Endothelial cell of umbilical vein (primary cell): ENCODE measurements at regions not wholly inside any gene's neighbourhood (a gene's known extent, or its start where the extent isn't known, plus 50 kb on each side); places are given as distances from the start of the nearest gene placed in this dataset.

Source experiments
- BruUV-seq: library from RNA; stranded (reverse); fragments of 400-500 nt; replicated peaks from 2 replicates; lab custom pipeline; 2021; lab: Mats Ljungman, UMichigan
- CTCF ChIA-PET: fragments of 300-600, 350-600 bp; sonication (Branson Sonifier 250); formaldehyde crosslinking; loops from one replicate; lab custom pipeline; 2021; ENCODE audit warnings: antibody characterized with exemption, inconsistent platforms; lab: Charles Lee
- POLR2A ChIA-PET: fragments of 300-600, 350-600 bp; sonication (Branson Sonifier 250); formaldehyde crosslinking; loops from one replicate; lab custom pipeline; 2021; ENCODE audit warnings: antibody characterized with exemption, inconsistent platforms; lab: Charles Lee
- DNase-seq: peaks from one replicate; pipeline ENCODE4 v3.0.0-alpha.2; 2011; ENCODE audit warnings: low read depth, low spot score
- FAIRE-seq: peaks from 2 replicates; lab custom pipeline; 2011; peaks lifted over from hg19 to GRCh38; lab: Jason Lieb, UNC
- H2AFZ ChIP-seq: 2 replicates; pipeline ENCODE4 v1.6.0; 2012; ENCODE audit warnings: low read depth, low read length, control low read depth, inconsistent platforms
- H3K27ac ChIP-seq: 2 replicates; pipeline ENCODE4 v1.5.1; 2011; ENCODE audit warnings: low read depth, mild to moderate bottlenecking, control low read depth, low read length, moderate library complexity; ENCODE audit not compliant: insufficient read depth
- H3K27me3 ChIP-seq, 2 experiments: 2 replicates each; pipeline versions ENCODE4 v1.6.0 to v1.6.1; 2011; ENCODE audit warnings: low read length in 2 of 2, mixed read lengths in 1 of 2; ENCODE audit not compliant: control insufficient read depth in 2 of 2, insufficient read depth in 2 of 2
- H3K36me3 ChIP-seq, 2 experiments: 2 replicates in 1 of 2; 3 replicates in 1 of 2; pipeline ENCODE4 v1.5.1; 2011; ENCODE audit warnings: low read length in 2 of 2, mild to moderate bottlenecking in 1 of 2, moderate library complexity in 1 of 2; ENCODE audit not compliant: control insufficient read depth in 2 of 2, insufficient read depth in 2 of 2; ENCODE audit errors: extremely low read depth in 1 of 2
- H3K4me1 ChIP-seq: 3 replicates; pipeline ENCODE4 v1.5.1; 2011; ENCODE audit warnings: mild to moderate bottlenecking, low read length; ENCODE audit not compliant: control insufficient read depth, insufficient read depth; ENCODE audit errors: extremely low read depth
- H3K4me2 ChIP-seq: 2 replicates; pipeline ENCODE4 v1.6.1; 2011; ENCODE audit warnings: low read length, control low read depth, mixed read lengths; ENCODE audit not compliant: insufficient read depth
- H3K4me3 ChIP-seq, 3 experiments: fragments of 200-600 bp in 1 of 3; sonication (generic), shearing (Covaris generic) in 1 of 3; replicated peaks in 1 of 3; 2 replicates each; pipeline ENCODE4 v1.5.1; 2011 to 2016; ENCODE audit warnings: control low read depth in 3 of 3, low read length in 3 of 3, mild to moderate bottlenecking in 2 of 3, inconsistent platforms in 1 of 3, low read depth in 1 of 3, moderate library complexity in 1 of 3; ENCODE audit not compliant: insufficient read depth in 1 of 3
- H3K79me2 ChIP-seq: 2 replicates; pipeline ENCODE4 v1.6.0; 2012; ENCODE audit warnings: low read length, inconsistent platforms; ENCODE audit not compliant: control insufficient read depth, insufficient read depth
- H3K9ac ChIP-seq: replicated peaks from 2 replicates; pipeline ENCODE3; 2011; ENCODE audit warnings: low read length, control low read depth; ENCODE audit not compliant: insufficient read depth; ENCODE audit errors: extremely low read depth
- H3K9me1 ChIP-seq: replicated peaks from 3 replicates; pipeline ENCODE4 v1.6.0; 2011; ENCODE audit warnings: mild to moderate bottlenecking, low read length; ENCODE audit not compliant: control insufficient read depth, insufficient read depth; ENCODE audit errors: extremely low read depth
- H3K9me3 ChIP-seq: replicated peaks from 2 replicates; pipeline ENCODE4 v1.5.1; 2012; ENCODE audit warnings: low read length, inconsistent platforms; ENCODE audit not compliant: control insufficient read depth, insufficient read depth
- H4K20me1 ChIP-seq: replicated peaks from 2 replicates; pipeline ENCODE3; 2011; ENCODE audit warnings: mild to moderate bottlenecking, low read length; ENCODE audit not compliant: control insufficient read depth, insufficient read depth; ENCODE audit errors: extremely low read depth
- CTCF ChIP-seq, 2 donors: IDR thresholded peaks; 1 replicate in 1 of 2; 2 replicates in 1 of 2; pipeline ENCODE4 v1.5.1; 2011; ENCODE audit warnings: low read length in 2 of 2, mild to moderate bottlenecking in 2 of 2, moderate library complexity in 2 of 2, control low read depth in 1 of 2, inconsistent platforms in 1 of 2, low read depth in 1 of 2; ENCODE audit not compliant: insufficient read depth in 1 of 2; ENCODE audit errors: extremely low read depth in 1 of 2
- EZH2 ChIP-seq: IDR thresholded peaks from 2 replicates; pipeline ENCODE4 v1.6.1; 2012; ENCODE audit warnings: borderline replicate concordance, low read depth, mild to moderate bottlenecking, moderate library complexity, low read length, inconsistent platforms; ENCODE audit not compliant: severe bottlenecking
- FOS ChIP-seq: IDR thresholded peaks from 2 replicates; pipeline ENCODE4 v1.6.1; 2011; ENCODE audit warnings: mild to moderate bottlenecking, low read length, moderate library complexity, borderline replicate concordance; ENCODE audit not compliant: insufficient read depth
- GATA2 ChIP-seq: IDR thresholded peaks from 2 replicates; pipeline ENCODE4 v1.7.0; 2011; ENCODE audit warnings: low read depth, mild to moderate bottlenecking, moderate library complexity, mixed read lengths, low read length; ENCODE audit not compliant: insufficient read length, insufficient read depth
- JUN ChIP-seq: IDR thresholded peaks from 2 replicates; pipeline ENCODE4 v1.6.1; 2011; ENCODE audit warnings: borderline replicate concordance, low read depth; ENCODE audit not compliant: insufficient read length, insufficient read depth
- MAX ChIP-seq: IDR thresholded peaks from 2 replicates; pipeline ENCODE4 v1.6.1; 2011; ENCODE audit not compliant: insufficient read depth, insufficient read length
- MYC ChIP-seq: IDR thresholded peaks from one replicate; pipeline ENCODE4 v1.6.1; 2011; ENCODE audit warnings: mild to moderate bottlenecking, low read depth, low read length
- POLR2A ChIP-seq: IDR thresholded peaks from 2 replicates; pipeline ENCODE4 v1.6.1; 2012; ENCODE audit warnings: low read depth, mild to moderate bottlenecking, control low read depth, low read length
- POLR2AphosphoS5 ChIP-seq: IDR thresholded peaks from 2 replicates; pipeline ENCODE4 v1.6.1; 2012; ENCODE audit warnings: low read depth, mild to moderate bottlenecking, control low read depth, low read length, moderate library complexity; ENCODE audit not compliant: insufficient read depth
- dilution Hi-C: fragments of 300-500 bp; cut with MboI; formaldehyde crosslinking; loops from one replicate; pipeline ENCODE4 v1.15.0; 2019; ENCODE audit warnings: low sequenced_read_pairs; ENCODE audit not compliant: extremely low pct_ligation_motif_present
- intact Hi-C: fragments of 100-400 bp; cut with micrococcal nuclease; formaldehyde crosslinking; loops from one replicate; pipeline ENCODE4 v1.10.0; 2022

- Histone ChIP-seq H2AFZ (no peak overlapping the region), H3K4me2 (no peak overlapping the region), H3K27ac (no peak overlapping the region), H3K9ac (no peak overlapping the region), H4K20me1 (no peaks in the 10 kb centered on the region), H3K9me1 (no peaks in the 10 kb centered on the region), H3K9me3 (no peaks in the 10 kb centered on the region), H3K36me3 (peaks cover 0 to 2% of the 10 kb centered on the region in 2 experiments), H3K27me3 (no peaks in the 10 kb centered on the region), H3K79me2 (peaks cover 5% of the 10 kb centered on the region), H3K4me1 (no peaks in the 10 kb centered on the region), H3K4me3 (no peak overlapping the region)
- TF ChIP-seq MAX (no peak), POLR2AphosphoS5 (no peak), MYC (no peak), JUN (no peak), EZH2 (no peak), GATA2 (no peak), POLR2A (no peak), CTCF (IDR thresholded peaks at IDR 0.05; ENCODE audit: extremely low read depth in 1 of 2, insufficient read depth in 1 of 2, low read depth in 1 of 2, low read length in 2 of 2) (no peak), FOS (no peak)
- FAIRE-seq (no peak), DNase-seq (no peak)
- POLR2A ChIA-PET, result no interaction called here
- dilution Hi-C loops (no loop called here), intact Hi-C loops (no loop called here)
- no TSS peak for BruUV-seq
- CTCF ChIA-PET, result interaction anchor here (0.8 to 1.7 kb wide), 4 partner anchors 11 to 71 kb away, joined by 3 to 4 read pairs (median 3); no protein-coding TSS in a partner anchor
Measured at GRCh38 chr2:174673876-174674275, 76.3 kb upstream of the WIPF1 start.
